ENCODE measurements at regions not wholly inside any gene's neighbourhood (a gene's known extent, or its start where the extent isn't known, plus 50 kb on each side); places are given as distances from the start of the nearest gene placed in this dataset.

GRCh38 chr4:82267506-82267905, 106.3 kb downstream of the HNRNPD start:
- no TSS peak for BruUV-seq (replicated peaks)
- Histone ChIP-seq H3K9me3 (replicated peaks; ENCODE audit: control insufficient read depth, insufficient read depth, low read length) (no peaks in the 10 kb centered on the region), H3K4me3 (no peak overlapping the region), H3K27me3 (replicated peaks in 1 of 2; ENCODE audit: control insufficient read depth in 2 of 2, insufficient read depth in 2 of 2, low read length in 1 of 2) (no peaks in the 10 kb centered on the region; a peak in 1 of 4 replicates), H3K79me2 (ENCODE audit: control insufficient read depth, insufficient read depth, low read length) (no peaks in the 10 kb centered on the region), H3K4me1 (ENCODE audit: control insufficient read depth, insufficient read depth, low read length) (no peaks in the 10 kb centered on the region), H3K36me3 (ENCODE audit: control insufficient read depth in 2 of 2, insufficient read depth in 2 of 2, low read length in 1 of 2) (no peaks in the 10 kb centered on the region), H3K4me2 (ENCODE audit: control insufficient read depth, insufficient read depth) (no peak overlapping the region), H4K20me1 (ENCODE audit: control insufficient read depth, insufficient read depth) (no peaks in the 10 kb centered on the region), H2AFZ (ENCODE audit: control insufficient read depth, low read depth, low read length) (no peak overlapping the region), H3K27ac (ENCODE audit: control insufficient read depth, insufficient read depth) (no peak overlapping the region), H3K9ac (ENCODE audit: control insufficient read depth, insufficient read depth, low read length) (no peak overlapping the region)
- ChIA-PET RAD21 (ENCODE audit: unreplicated experiment) (no interaction called here), CTCF (interaction anchor here (1.2 to 2.7 kb wide), 2 partner anchors 22 to 801 kb away, joined by 3 to 18 read pairs; no protein-coding TSS in a partner anchor), SMC1A (ENCODE audit: uncharacterized antibody, unreplicated experiment) (interaction anchor here (1.9 kb wide), 1 partner anchor 93 kb away, joined by 9 read pairs; no protein-coding TSS in a partner anchor), POLR2A (no interaction called here)
- TF ChIP-seq YY1 (IDR thresholded peaks at IDR 0.05; ENCODE audit: low read depth, low read length), result no peak
- TF ChIP-seq CBFB (IDR thresholded peaks at IDR 0.05; ENCODE audit: low read depth), result no peak
- no peak for TF ChIP-seq RFX5 (IDR thresholded peaks at IDR 0.05; ENCODE audit: low read depth, low read length)
- TF ChIP-seq SREBF1 (IDR thresholded peaks at IDR 0.05; ENCODE audit: low read length), result no peak
- no peak for TF ChIP-seq KDM1A (IDR thresholded peaks at IDR 0.05; ENCODE audit: borderline replicate concordance)
- TF ChIP-seq MXI1 (IDR thresholded peaks at IDR 0.05; ENCODE audit: low read depth, low read length), result no peak
- no peak for TF ChIP-seq BACH1 (IDR thresholded peaks at IDR 0.05; ENCODE audit: borderline replicate concordance)
- FAIRE-seq (no peak), ATAC-seq (no peak), DNase-seq (ENCODE audit: low read depth, low spot score) (no peak)
- 9% methylated on average over 4 of the region's 4 CpGs for WGBS (ENCODE audit: insufficient coverage, insufficient replicate concordance, low lambda C conversion rate, missing lambda C conversion rate)
- in situ Hi-C loops (cut with MboI), result no loop called here
- intact Hi-C loops (cut with micrococcal nuclease; ENCODE audit: unreplicated experiment), result loop anchor here (5.0 kb wide), 1 partner anchor 860 kb away; no protein-coding TSS in a partner anchor

GRCh38 chr4:82266345-82266744, 107.4 kb downstream of the HNRNPD start:
- BruUV-seq (replicated peaks), result no TSS peak
- Histone ChIP-seq H3K27me3 (replicated peaks in 1 of 2; ENCODE audit: control insufficient read depth in 2 of 2, insufficient read depth in 2 of 2, low read length in 1 of 2) (no peaks in the 10 kb centered on the region; a peak in 1 of 4 replicates), H3K9ac (ENCODE audit: control insufficient read depth, insufficient read depth, low read length) (no peak overlapping the region), H3K27ac (ENCODE audit: control insufficient read depth, insufficient read depth) (no peak overlapping the region), H3K9me3 (replicated peaks; ENCODE audit: control insufficient read depth, insufficient read depth, low read length) (no peaks in the 10 kb centered on the region), H2AFZ (ENCODE audit: control insufficient read depth, low read depth, low read length) (no peak overlapping the region), H3K79me2 (ENCODE audit: control insufficient read depth, insufficient read depth, low read length) (no peaks in the 10 kb centered on the region), H4K20me1 (ENCODE audit: control insufficient read depth, insufficient read depth) (no peaks in the 10 kb centered on the region), H3K4me3 (no peak overlapping the region), H3K4me2 (ENCODE audit: control insufficient read depth, insufficient read depth) (no peak overlapping the region), H3K4me1 (ENCODE audit: control insufficient read depth, insufficient read depth, low read length) (no peaks in the 10 kb centered on the region), H3K36me3 (ENCODE audit: control insufficient read depth in 2 of 2, insufficient read depth in 2 of 2, low read length in 1 of 2) (no peaks in the 10 kb centered on the region)
- no peak for DNase-seq (ENCODE audit: low read depth, low spot score)
- ChIA-PET SMC1A (ENCODE audit: uncharacterized antibody, unreplicated experiment) (interaction anchor here (1.1 to 1.3 kb wide), 2 partner anchors 10 to 799 kb away, joined by 3 read pairs; no protein-coding TSS in a partner anchor), RAD21 (ENCODE audit: unreplicated experiment) (interaction anchor here (0.9 to 1.2 kb wide), 2 partner anchors 19 to 799 kb away, joined by 3 to 4 read pairs; no protein-coding TSS in a partner anchor), CTCF (interaction anchor here (0.9 to 1.3 kb wide), 4 partner anchors 14 to 859 kb away, joined by 3 to 4 read pairs (median 3); no protein-coding TSS in a partner anchor), POLR2A (no interaction called here)
- in situ Hi-C loops (cut with MboI), result no loop called here
- TF ChIP-seq SRF (IDR thresholded peaks at IDR 0.05; ENCODE audit: low read depth in 2 of 2, low read length in 2 of 2) (no peak), JUND (IDR thresholded peaks at IDR 0.05; ENCODE audit: low read depth, low read length) (no peak), NFYA (IDR thresholded peaks at IDR 0.05; ENCODE audit: borderline replicate concordance, low read depth, low read length) (no peak), ZNF24 (IDR thresholded peaks at IDR 0.05) (no peak)
- FAIRE-seq, result no peak
- WGBS (ENCODE audit: insufficient coverage, insufficient replicate concordance, low lambda C conversion rate, missing lambda C conversion rate), result 0% methylated on average over 2 of the region's 2 CpGs
- intact Hi-C loops (cut with micrococcal nuclease; ENCODE audit: unreplicated experiment), result loop anchor here (5.0 kb wide), 1 partner anchor 859 kb away; no protein-coding TSS in a partner anchor
- no peak for ATAC-seq

All from GM12878 (cell line).